HG02943 (cell line): ENCODE measurements at regions not wholly inside any gene's neighbourhood (a gene's known extent, or its start where the extent isn't known, plus 50 kb on each side); places are given as distances from the start of the nearest gene placed in this dataset.
"Not testable (repeated sequence)": the region's sequence is repeated elsewhere in the genome, so short reads cannot be mapped to it uniquely, and the experiment has no call there.

ENCODE experiments used
- ATAC-seq: cut with Tn5 transposase; IDR thresholded peaks from one replicate; pipeline ENCODE4 v1.9.1; 2021; ENCODE audit warnings: mild to moderate bottlenecking, low read depth, moderate library complexity; ENCODE audit not compliant: unreplicated experiment

DNA sequence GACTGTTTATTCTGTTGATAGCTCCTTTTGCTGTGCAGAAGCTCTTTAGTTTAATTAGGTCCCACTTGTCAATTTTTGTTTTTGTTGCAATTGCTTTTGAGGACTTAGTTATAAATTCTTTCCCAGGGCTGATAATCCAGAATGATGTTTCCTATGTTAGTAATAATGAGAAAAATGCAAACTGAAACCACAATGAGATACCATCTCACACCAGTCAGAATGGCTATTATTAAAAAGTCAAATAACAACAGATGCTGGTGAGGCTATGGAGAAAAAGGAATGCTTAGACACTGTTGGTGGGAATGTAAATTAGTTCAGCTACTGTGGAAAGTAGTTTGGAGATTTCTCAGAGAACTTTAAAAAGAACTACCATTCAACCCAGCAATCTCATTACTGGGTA is 793.0 kb downstream of the EPHA4 start:
- not testable (repeated sequence) for ATAC-seq

DNA sequence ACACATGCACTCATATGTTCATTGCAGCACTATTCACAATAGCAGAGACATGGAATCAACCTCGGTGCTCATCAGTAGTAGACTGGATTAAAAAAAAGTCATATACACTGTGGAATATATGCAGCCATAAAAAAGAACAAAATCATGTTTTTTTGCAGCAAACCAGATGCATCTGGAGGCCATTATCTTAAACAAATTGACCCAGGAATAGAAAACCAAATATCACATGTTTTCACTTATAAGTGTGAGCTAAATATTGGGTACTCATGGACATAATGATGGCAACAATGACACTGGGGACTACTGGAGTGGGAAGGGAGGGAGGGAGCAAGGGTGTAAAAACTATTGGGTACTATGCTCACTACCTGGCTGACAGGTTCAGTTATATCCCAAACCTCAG is 792.6 kb downstream of the EPHA4 start:
- no peak for ATAC-seq

DNA sequence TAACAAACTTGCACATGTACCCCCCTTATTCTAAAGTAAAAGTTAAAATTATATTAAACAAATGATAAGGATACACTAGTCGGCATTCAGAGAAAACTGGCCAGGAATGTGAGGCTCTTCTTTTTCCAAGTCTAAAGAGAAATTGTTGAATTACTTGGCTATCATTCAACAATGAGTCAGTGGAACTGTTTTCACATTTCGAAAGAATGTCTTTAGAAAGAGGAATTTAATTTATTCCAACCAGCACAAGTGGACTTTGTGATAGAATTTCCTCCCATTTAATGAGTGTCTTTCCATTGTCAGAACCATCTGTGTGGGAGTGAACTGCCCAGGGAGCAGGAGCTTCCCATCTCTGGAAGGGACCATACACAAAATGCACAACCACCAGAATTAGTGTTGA is 792.2 kb downstream of the EPHA4 start:
- ATAC-seq, result no peak

DNA sequence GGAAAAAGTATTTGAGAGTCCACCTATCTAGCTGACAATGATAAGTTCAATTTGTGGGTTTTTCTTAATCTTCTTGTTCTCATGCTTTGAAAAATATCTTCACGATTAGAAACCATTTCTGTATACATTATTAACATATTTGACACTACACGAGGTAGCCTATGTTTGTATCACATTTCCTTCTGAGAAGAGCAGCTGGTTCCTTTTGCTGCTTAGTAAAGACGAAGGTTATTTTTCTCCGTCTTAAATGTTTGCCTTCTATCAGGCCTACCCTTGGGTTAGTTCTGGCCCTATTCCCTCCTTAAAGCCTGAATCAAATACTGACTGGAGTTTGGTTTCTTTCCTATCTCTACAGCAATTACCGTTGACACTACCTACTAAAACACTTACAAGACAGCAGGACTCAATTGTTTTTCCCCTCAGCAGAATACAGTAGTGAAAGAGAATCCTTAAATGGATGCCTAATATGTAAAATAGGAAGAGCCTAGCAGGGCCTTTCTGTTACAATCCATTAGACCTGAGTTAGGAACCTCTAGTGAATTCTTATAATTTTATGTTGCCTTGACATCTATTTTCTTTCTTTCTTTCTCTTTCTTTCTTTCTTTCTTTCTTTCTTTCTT is 790.4 kb downstream of the EPHA4 start:
- no peak for ATAC-seq

DNA sequence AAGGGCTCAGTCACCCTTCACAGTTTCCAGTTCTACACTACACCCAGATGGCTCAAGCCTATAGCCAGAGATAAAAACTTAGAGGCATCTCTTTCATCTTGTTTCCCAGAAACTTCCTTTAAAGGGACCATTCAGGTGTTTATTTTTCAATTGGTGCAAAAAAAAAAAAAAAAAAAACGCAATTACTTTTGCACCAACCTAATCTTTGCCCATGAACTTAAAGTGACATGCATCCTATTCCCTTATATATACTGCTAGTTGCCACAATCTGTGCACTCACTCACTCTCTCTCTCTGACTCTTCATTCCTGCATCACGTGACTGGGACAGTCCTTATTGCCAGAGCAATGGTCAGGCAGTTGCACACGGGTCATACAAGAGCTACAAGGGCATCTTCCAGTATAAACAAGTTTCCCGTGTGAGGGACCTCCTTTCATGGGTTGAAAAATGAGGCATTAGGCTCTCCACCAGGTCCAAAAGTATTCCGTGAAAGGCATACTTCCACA is 789.4 kb downstream of the EPHA4 start:
- no peak for ATAC-seq

DNA sequence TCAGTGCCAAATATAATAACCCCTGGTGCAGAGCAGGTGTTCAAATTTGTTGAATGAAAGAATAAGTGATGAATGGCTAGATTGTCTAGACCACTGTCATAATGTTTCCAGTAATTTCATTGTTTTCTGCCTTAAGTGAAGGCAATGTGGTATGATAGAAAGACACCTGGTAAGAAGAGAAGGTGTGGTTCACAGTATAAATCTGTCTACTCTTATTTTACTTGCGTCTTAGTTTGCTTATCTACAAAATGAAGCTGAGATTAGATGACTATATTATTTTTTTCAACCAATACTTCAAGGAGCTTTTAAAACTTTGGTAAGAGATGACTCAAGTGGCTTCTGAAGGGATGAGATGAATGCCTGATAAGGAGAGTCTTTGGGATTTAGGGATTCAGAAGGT is 788.4 kb downstream of the EPHA4 start:
- no peak for ATAC-seq

DNA sequence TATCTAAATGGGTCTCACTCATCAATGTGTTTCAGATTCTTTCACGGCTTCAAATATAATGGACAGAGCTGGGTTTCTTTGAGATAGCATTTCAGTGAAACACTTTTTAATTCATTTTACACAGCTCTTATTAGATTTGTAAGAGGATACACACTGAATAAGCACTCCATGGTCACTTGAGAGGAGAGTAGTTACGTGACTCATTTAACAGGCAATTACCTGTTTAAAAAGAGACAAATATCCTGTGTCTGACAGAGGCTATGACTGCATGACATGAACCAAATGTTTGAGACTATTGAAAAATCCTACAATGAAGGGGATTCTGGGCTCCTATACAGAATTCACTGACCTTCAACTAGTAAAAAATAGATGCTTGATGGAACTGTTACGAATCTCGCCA is 786.9 kb downstream of the EPHA4 start:
- no peak for ATAC-seq

DNA sequence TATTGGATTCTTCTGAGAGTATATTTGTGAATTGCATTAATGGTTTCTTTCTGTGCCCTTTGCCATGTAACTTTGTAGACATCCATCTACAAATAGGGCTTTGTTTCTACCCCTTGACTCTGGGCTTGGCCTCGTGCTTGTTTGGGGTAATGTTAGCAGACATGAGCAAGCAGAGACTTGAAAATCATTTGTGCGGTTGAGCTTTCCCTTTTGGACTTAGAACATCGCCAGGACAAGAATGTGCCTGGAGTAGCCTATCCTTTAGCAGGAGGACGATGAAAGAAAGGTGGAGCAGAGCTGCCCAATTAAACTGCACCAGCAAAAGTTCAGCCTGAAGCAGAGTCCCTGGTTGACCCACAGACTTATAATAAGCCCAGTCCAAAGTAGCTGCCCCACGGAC is 785.9 kb downstream of the EPHA4 start:
- ATAC-seq, result no peak

DNA sequence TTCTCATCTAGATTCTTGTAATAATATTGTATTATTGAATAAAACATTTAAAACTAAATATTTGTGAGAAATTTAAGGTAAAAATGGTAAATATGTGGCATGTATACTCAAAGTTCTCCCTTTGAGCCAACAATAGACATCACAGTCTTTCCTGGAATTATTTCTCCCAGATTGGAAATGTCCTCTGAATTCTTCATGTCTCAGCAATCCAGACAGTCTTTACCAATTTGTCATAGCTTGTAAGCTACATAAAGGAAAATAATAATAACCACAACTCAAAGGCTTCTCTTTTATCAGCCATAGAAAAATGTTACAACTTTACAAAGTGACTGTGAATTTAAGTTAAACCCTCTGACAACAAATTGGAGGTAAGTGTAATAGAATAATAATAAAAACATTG is 784.9 kb downstream of the EPHA4 start:
- no peak for ATAC-seq

DNA sequence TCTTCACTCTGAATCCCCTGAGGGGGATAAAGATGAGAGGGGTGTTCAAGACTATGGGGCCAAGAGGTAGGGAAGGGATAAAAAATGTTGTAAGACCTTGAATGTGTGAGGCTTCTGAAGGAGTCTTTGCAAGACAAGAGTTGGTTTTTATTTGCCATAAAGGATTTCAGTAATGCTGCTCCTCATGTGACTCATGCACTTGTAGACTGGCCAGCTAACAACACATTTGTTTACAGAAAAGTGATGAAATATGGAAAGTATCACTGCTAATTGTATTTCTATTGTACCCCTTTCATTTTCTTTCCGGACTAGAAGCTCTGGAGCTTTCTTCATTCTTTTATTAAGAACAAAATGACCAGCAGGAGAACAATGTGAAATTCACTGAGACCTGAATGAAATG is 782.1 kb downstream of the EPHA4 start:
- no peak for ATAC-seq

DNA sequence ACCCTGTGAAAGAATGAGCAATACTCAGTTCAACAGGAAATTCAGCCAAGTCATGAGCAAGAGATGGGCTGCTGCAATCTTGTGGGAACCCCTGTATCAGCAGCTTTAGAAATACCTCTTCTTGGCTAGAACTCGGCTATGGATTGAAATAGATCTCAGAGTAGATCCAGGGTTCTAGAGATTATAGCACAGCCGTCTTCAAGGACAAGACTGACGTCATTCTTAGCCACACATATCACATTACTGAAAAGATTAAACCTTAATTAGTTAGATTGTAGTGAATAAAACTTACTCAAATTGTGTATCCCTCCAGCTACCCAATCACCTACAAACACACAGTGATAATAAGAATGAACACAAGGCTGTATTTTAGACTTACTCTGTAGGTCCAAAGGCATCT is 776.4 kb downstream of the EPHA4 start:
- no peak for ATAC-seq

DNA sequence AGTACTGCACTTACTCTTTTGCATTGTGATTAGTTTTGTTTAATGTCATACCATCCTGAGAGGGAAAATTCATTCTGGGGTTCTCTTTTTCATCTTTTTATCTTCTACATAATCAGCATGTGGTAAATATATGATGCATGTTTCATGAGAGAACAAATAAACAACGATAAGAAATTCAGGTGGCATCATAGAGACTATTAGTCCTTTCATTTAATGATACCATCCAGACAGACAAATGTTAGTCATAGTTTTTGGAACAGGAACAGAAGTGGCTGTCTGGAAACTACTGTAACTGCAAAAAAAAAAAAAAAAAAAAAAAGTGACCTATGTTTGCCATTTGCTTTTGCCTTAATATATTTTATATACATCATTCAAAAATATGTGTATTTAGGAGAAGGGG is 761.0 kb downstream of the EPHA4 start:
- no peak for ATAC-seq

DNA sequence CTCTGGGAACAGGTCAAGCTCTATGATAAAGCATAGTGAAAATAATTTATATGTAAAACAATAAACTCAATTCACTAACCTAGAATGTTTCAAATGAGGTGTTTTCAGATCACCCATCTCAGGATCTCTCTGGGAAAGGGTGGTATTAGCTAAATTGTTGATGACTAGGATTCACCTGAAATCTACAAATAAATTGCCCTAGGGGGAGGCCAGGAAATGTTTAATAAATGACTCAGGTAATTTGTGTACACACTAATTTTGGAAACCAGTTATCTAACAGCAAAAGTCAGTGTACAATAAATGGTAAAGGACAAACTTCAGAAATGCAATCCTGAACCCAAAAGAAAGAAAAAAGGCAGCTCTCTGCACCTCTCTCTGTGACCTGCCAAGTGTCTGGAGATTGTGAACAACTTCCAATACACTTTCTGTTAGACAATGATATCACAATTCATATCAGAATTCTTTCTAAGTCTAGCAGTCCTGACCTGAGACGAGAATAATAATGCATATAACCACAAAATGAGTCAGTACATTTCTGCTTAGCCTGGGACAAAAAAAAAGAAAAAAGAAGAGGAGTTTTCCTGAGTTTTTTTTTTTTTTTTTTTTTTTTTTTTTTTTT is 760.0 kb downstream of the EPHA4 start:
- no peak for ATAC-seq

DNA sequence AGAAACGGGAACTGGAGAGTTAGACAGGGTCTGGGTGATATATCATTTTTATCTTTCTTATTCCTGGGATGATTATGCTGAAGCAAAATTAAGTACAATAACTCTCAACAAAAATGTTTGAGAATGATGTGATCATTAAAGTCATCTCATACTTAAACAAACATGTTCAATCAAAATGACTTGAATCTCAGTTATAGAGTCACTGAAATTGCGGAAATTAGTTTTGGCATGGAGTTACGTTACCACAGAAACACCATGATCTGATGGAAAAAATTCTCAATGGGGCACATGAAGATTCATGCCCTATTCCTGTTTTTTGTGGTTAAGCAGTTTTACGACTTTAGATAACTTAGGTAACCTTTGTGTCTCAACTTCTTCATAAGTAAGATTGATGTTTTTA is 757.7 kb downstream of the EPHA4 start:
- no peak for ATAC-seq

DNA sequence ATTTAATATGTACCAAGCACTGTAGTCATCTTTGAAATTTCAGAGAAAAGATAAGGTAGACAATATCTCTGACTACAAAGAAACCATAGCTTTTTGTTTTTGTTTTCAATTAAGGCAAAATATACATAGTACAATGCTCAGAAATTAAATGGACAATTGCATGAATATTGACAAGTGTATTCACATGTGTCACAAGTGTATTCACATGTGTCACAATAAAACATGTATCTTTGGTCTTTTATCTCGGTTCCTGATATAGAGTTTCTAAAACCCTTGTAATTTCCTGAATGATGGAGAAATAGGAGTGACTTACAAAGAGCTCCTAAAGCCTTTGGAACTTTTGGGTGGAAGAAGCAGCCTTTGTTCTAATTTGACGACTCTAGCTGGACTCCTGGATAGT is 756.4 kb downstream of the EPHA4 start:
- no peak for ATAC-seq

DNA sequence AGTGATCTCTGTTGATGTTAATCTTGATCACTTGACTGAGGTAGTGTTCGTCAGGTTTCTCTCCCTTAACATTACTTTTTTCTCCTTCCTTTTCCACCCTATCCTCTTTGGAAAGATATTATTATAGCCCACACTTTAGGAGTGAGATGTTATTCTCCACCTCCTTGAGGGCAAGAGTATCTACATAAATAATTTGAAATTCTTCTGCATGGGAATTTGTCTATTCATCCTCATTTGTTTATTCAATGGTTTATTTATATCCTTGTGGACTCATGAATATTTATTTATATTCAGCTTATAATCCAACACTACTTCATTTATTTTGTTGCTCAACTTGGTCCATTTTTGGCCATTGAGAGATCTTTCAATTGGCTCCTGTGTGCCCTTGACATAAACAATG is 750.4 kb downstream of the EPHA4 start:
- no peak for ATAC-seq

DNA sequence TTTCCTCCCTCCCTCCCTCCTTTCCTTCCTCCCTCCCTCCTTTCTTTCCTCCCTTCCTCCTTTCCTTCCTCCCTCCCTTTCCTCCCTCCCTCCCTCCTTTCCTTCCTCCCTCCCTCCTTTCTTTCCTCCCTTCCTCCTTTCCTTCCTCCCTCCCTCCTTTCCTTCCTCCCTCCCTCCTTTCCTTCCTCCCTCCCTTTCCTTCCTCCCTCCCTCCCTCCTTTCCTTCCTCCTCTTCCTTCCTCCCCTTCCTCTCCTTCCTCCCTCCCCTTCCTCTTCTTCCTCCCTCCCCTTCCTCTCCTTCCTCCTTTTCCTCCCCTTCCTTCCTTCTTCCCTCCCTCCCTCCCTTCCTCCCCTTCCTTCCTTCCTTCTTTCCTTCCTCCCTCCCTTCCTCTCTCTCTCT is 748.5 kb downstream of the EPHA4 start:
- ATAC-seq, result not testable (repeated sequence)

DNA sequence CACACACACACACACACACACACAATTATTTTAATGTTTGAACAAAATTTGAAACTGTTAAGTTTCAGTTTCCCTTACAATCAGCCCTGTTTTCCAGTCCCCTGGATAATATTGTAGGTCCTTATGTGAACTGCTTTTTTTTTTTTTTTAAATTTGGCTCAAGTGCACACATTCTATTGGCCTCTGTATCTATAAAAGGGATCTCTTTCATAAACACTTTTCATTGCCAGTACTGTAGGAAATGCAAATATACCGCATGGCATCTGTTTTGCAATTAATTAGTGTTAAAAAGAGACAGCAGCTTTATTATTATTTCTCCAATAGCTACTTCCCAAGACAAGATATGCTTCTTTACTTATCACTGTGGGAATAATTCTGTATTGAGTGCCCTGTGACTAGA is 738.7 kb downstream of the EPHA4 start:
- ATAC-seq, result no peak

DNA sequence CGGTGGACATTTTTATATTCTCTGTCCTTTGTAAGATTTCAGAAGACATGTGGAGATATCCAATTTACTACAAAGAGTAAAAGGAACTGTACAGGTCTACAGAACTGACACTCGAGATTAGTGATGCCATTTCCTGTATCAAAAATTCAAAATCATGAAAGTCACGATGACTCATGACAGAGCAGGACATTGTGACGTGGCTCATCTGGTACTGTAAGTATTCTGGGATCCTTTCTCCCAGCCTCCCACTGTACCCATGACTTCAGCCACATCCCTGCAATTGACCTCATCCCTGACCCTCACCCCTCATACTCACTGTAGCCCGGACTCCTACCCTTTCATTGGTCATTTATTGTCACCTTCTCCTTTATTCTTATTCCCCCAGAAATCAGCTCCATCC is 736.5 kb downstream of the EPHA4 start:
- ATAC-seq, result no peak

DNA sequence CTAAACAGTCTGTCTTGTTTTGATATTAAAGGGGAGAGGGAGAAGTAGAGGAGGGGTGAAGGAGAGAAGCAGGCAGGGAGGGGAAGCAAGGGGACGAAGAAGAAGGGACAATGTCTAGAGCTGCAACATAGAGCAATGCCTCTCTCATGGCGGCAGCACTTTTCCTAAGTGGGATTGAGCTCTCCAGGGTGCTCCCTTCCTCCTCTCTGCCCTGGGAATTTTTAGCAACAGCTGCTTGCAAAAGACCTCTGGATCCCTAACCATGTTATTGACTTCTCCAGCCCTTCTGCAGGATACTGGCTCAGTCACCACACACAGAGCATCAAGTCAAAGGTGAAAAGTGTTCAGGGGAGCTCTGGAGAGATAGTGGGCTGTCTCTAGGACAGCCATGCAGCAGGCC is 734.9 kb downstream of the EPHA4 start:
- no peak for ATAC-seq

DNA sequence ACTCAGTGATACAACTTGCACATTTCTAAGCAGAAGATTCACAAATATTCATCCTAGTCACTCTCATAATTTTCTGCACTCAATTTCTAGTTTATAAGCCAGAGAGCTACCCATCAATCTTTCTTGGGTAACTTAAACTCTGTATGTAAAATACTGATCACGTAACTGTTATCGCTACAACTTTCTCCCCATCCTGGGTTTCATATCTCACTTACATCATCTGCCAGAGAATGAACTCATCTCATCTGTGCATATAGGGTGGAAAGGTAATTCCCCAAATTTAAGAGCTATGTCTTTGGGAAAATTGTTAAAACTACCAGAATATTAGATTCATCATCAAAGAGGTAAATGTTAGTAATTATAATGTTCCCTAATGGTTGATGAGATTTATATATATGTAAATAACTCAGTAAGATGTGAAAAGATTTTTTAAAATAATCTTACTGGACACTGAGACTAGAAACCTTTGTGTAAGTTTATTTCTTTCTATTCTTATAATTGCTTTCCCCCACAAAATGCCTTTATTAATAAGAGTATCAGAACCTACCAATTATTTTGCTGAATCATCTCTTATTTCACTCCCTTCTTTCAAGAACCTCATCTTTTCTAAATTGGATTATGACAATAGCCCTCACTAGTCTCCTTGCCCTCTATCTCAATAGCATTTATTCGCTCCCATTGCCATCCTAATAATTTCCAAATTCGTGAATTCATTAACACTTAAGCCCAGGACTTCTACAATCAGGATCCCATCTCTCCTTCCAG is 729.0 kb downstream of the EPHA4 start:
- no peak for ATAC-seq

DNA sequence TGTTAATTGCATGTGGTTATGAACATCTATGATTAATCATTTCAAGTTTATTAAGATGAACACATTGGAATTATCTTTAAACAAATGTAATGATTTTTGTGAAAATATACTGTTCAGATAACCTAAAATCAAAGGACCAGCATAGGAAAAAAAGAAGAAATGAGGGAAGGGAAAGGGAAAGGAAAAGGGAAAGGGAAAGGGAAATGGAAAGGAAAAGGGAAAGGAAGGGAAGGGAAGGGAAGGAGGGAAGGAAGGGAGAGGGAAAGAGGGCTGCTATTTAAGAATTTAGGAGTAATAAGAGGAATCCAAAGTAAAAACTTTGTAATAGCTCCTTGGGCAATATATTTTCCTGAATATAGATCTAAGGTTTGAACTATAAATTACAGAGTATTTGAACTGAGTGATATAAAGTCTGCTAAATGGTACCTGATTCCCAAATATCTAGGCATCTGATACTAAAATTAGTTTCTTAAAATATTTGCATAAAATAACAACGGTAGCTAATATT is 726.3 kb downstream of the EPHA4 start:
- ATAC-seq, result no peak
